Left lung (tissue), 4 donors: ENCODE measurements at regions not wholly inside any gene's neighbourhood (a gene's known extent, or its start where the extent isn't known, plus 50 kb on each side); places are given as distances from the start of the nearest gene placed in this dataset.

Experiments used
- ATAC-seq: fragments of 200-7000 bp; cut with Tn5 transposase; one replicate; pipeline ENCODE4 v1.9.1; 2020; ENCODE audit warnings: moderate library complexity
- DNase-seq, 4 donors: peaks; one replicate each; pipeline ENCODE4 v3.0.0-alpha.2; 2013 to 2020
- H3K27ac ChIP-seq, 2 donors: fragments of 200-600 bp; sonication (generic) in 1 of 2; one replicate each; pipeline versions ENCODE4 v1.5.0 to v1.8.0; 2020 to 2021
- H3K27me3 ChIP-seq, 2 donors: fragments of 200-600 bp; sonication (generic) in 1 of 2; one replicate each; pipeline versions ENCODE4 v1.5.0 to v1.8.0; 2020 to 2021
- H3K36me3 ChIP-seq, 2 donors: fragments of 200-600 bp; sonication (generic) in 1 of 2; one replicate each; pipeline versions ENCODE4 v1.5.0 to v1.8.0; 2020 to 2021
- H3K4me1 ChIP-seq, 2 donors: fragments of 200-600 bp; one replicate each; pipeline ENCODE4 v1.8.0; 2021
- H3K4me3 ChIP-seq, 2 donors: fragments of 200-600 bp; sonication (generic) in 1 of 2; one replicate each; pipeline versions ENCODE4 v1.5.0 to v1.8.0; 2020 to 2021; ENCODE audit warnings: mild to moderate bottlenecking in 1 of 2
- H3K9me3 ChIP-seq, 2 donors: fragments of 200-600 bp; sonication (generic) in 1 of 2; one replicate each; pipeline versions ENCODE4 v1.5.0 to v1.8.0; 2020 to 2021
- intact Hi-C, 2 donors: fragments of 100-400 bp; cut with DNase I; formaldehyde crosslinking; loops; one replicate each; pipeline versions ENCODE4 v1.11.2 to v1.14.2; 2022
- TF ChIP-seq, protein P1 (sequence below), 2 donors: fragments of 200-600 bp; sonication (generic) in 1 of 2; IDR thresholded peaks; one replicate each; pipeline versions ENCODE4 v1.5.0 to v1.8.0; 2021; ENCODE audit warnings: antibody characterized with exemption in 2 of 2
- donor health status: DM: no; HTN: yes; CAD: no.
- donor health status: DM: no; HTN: no; CAD: no.

DNA sequence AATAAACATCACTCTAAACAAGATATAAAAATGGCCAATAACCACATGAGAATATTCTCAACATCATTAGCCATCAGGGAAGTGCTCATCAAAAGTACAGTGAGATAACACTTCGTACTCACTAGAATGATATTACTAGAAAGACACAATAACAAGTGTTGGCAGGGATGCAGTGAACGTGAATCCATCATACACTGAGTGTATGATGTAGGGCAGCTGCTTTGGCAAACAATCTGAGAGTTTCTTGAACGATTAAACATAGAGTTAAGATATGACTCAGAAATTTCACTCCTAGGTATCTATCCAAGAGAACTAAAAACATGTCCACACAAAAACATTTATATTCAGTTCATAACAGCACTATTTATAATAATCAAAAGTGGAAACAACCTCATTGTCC is 368.9 kb downstream of the PID1 start:
- no peak overlapping the region for H3K27ac ChIP-seq
- H3K9me3 ChIP-seq = peaks cover 0 to 8% of the 10 kb centered on the region in 2 donors
- ATAC-seq (no peak), DNase-seq (peak in 1 of 4 donors; percentile 27)
- H3K4me3 ChIP-seq = no peak overlapping the region
- intact Hi-C loops = no loop called here
- H3K27me3 ChIP-seq = no peaks in the 10 kb centered on the region
- no peaks in the 10 kb centered on the region for H3K4me1 ChIP-seq
- TF ChIP-seq, protein P1, sequence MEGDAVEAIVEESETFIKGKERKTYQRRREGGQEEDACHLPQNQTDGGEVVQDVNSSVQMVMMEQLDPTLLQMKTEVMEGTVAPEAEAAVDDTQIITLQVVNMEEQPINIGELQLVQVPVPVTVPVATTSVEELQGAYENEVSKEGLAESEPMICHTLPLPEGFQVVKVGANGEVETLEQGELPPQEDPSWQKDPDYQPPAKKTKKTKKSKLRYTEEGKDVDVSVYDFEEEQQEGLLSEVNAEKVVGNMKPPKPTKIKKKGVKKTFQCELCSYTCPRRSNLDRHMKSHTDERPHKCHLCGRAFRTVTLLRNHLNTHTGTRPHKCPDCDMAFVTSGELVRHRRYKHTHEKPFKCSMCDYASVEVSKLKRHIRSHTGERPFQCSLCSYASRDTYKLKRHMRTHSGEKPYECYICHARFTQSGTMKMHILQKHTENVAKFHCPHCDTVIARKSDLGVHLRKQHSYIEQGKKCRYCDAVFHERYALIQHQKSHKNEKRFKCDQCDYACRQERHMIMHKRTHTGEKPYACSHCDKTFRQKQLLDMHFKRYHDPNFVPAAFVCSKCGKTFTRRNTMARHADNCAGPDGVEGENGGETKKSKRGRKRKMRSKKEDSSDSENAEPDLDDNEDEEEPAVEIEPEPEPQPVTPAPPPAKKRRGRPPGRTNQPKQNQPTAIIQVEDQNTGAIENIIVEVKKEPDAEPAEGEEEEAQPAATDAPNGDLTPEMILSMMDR (IDR thresholded peaks at IDR 0.05) = no peak
- no peaks in the 10 kb centered on the region for H3K36me3 ChIP-seq

DNA sequence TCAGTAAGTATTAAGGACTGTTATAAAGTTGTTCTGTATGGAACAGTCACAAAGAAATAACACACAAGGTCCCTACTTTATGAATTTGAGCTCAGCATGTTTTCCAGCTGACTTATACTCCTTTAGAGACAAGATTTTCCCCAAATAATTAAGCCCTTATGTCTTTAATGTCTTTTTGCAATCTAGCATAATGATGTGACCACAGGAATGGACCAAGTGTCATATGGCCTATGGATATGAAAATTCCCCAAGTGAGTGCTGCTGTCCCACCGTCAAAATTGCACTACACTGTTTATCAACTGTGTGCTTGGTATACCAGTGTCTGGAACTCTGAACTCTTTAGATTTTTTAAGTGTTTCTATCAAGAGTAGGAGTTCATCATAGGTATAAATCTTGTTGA is 369.6 kb downstream of the PID1 start:
- no peak for ATAC-seq
- intact Hi-C loops = no loop called here
- no peak for DNase-seq

GRCh38 chr2:228878138-228878537 is 392.9 kb downstream of the PID1 start:
- no peak for ATAC-seq
- Histone ChIP-seq H3K27me3 (no peaks in the 10 kb centered on the region), H3K9me3 (peaks cover 0 to 9% of the 10 kb centered on the region in 2 donors), H3K36me3 (no peaks in the 10 kb centered on the region), H3K4me3 (no peak overlapping the region), H3K27ac (no peak overlapping the region), H3K4me1 (no peaks in the 10 kb centered on the region)
- TF ChIP-seq, protein P1 (IDR thresholded peaks at IDR 0.05) = no peak
- intact Hi-C loops = no loop called here
- DNase-seq = no peak

More for the DNA sequence above, 369.6 kb downstream of the PID1 start:
- Histone ChIP-seq H3K36me3 (no peaks in the 10 kb centered on the region), H3K27ac (no peak overlapping the region), H3K27me3 (no peaks in the 10 kb centered on the region), H3K4me3 (no peak overlapping the region), H3K9me3 (peaks cover 0 to 12% of the 10 kb centered on the region in 2 donors), H3K4me1 (no peaks in the 10 kb centered on the region)
- TF ChIP-seq, protein P1 (IDR thresholded peaks at IDR 0.05) = no peak

DNA sequence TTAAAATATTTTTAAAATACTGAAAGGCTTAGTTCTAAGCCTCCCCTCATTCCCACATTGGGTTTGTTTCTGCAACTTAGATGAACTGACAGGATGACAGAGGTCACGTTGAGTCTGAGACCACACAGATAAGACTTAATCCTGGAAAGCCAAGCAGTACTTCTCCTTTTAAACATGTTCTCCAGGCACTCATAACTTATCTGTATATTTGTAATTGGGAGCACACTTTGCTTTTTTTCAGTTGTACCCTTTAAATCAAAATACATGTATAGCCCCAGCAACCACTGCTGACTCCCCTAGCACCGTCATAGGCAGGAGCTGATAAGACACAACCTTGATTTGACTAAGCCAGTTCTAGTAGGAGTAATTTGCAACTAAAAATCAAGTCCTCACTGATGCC is 394.8 kb downstream of the PID1 start:
- no peak overlapping the region for H3K4me3 ChIP-seq
- H3K27me3 ChIP-seq = no peaks in the 10 kb centered on the region
- no peaks in the 10 kb centered on the region for H3K4me1 ChIP-seq
- intact Hi-C loops = no loop called here
- peaks cover 0 to 14% of the 10 kb centered on the region in 2 donors for H3K9me3 ChIP-seq
- TF ChIP-seq, protein P1 (IDR thresholded peaks at IDR 0.05) = no peak
- H3K36me3 ChIP-seq = no peaks in the 10 kb centered on the region
- no peak for DNase-seq
- no peak overlapping the region for H3K27ac ChIP-seq
- ATAC-seq = no peak

DNA sequence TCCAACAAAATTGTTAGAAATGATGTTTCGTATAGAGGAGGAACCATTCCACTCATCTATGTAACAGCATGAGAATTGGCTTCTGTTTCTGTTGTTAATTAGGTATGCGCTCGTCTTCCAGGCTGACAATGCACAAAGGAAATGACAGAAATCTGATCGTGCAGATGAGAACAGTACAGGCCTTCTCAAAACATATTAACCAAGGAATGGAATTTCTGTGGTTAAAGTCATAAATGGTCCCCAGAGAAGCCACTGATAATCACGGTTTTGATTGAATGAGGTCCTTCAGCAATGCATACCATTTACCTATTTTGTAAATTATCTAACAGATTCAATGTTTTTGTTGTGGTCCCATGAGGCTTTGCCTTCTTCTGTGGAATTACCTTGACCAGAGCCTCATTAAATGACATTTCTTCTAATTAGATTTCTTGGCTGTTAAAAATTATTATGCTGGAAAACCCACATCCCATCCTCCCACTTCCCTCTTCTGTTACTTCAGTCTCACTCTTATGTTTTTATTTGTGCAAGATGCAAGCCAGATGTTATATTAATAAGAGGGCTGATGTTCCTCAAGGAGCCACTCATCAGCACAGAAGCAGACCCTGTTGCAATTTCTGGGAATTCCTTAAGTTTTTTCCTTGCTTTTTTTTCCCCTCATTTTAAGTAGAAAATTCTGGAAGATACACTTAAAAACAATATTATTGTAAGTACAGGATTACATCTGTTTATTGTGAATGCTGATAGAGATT is 395.8 kb downstream of the PID1 start:
- no peaks in the 10 kb centered on the region for H3K36me3 ChIP-seq
- no peak overlapping the region for H3K4me3 ChIP-seq
- DNase-seq = peak in 2 of 4 donors; percentile 18 to 39
- H3K4me1 ChIP-seq = no peaks in the 10 kb centered on the region
- H3K27me3 ChIP-seq = no peaks in the 10 kb centered on the region
- intact Hi-C loops = no loop called here
- no peak for ATAC-seq
- no peak overlapping the region for H3K27ac ChIP-seq
- TF ChIP-seq, protein P1 (IDR thresholded peaks at IDR 0.05) = no peak
- peaks cover 0 to 14% of the 10 kb centered on the region in 2 donors for H3K9me3 ChIP-seq
